Tibial artery (tissue), 4 donors: ENCODE measurements at regions not wholly inside any gene's neighbourhood (a gene's known extent, or its start where the extent isn't known, plus 50 kb on each side); places are given as distances from the start of the nearest gene placed in this dataset.

ENCODE experiments used
- DNase-seq, 2 donors: peaks; one replicate each; pipeline ENCODE4 v3.0.0-alpha.2; 2019
- H3K27ac ChIP-seq, 2 donors: fragments of 200-600 bp; sonication (generic) in 1 of 2; 1 replicate in 1 of 2; 2 replicates in 1 of 2; pipeline ENCODE4 v1.5.1; 2018 to 2019; ENCODE audit warnings: mild to moderate bottlenecking in 1 of 2
- H3K27me3 ChIP-seq, 2 donors: fragments of 200-600 bp; sonication (generic) in 1 of 2; one replicate each; pipeline versions ENCODE4 v1.5.1 to v1.6.0; 2016 to 2019
- H3K36me3 ChIP-seq, 3 donors: fragments of 200-600 bp; sonication (generic) in 2 of 3; one replicate each; pipeline ENCODE4 v1.5.1; 2016 to 2019; ENCODE audit warnings: mild to moderate bottlenecking in 2 of 3
- H3K4me1 ChIP-seq, 4 donors: fragments of 200-600 bp; sonication (generic) in 2 of 4; 1 replicate in 3 of 4; 2 replicates in 1 of 4; pipeline ENCODE4 v1.5.1; 2016 to 2019
- H3K4me3 ChIP-seq, 2 donors: fragments of 200-600 bp; sonication (generic) in 1 of 2; 1 replicate in 1 of 2; 2 replicates in 1 of 2; pipeline ENCODE4 v1.5.1; 2018 to 2019; ENCODE audit warnings: mild to moderate bottlenecking in 2 of 2
- H3K9me3 ChIP-seq, 3 donors: fragments of 200-600 bp; sonication (generic) in 1 of 3; one replicate each; pipeline ENCODE4 v1.5.1; 2016 to 2019
- intact Hi-C: fragments of 100-400 bp; cut with DNase I; formaldehyde crosslinking; loops from one replicate; pipeline ENCODE4 v1.15.0; 2023; ENCODE audit warnings: low total_unique reads
- TF ChIP-seq, protein P1 (sequence below), 2 experiments: fragments of 200-600 bp in 1 of 2; fragments of 450-650 bp in 1 of 2; IDR thresholded peaks; one replicate each; pipeline ENCODE4 v1.5.1; 2017 to 2019; ENCODE audit warnings: antibody characterized with exemption in 2 of 2, mild to moderate bottlenecking in 1 of 2, moderate library complexity in 1 of 2

DNA sequence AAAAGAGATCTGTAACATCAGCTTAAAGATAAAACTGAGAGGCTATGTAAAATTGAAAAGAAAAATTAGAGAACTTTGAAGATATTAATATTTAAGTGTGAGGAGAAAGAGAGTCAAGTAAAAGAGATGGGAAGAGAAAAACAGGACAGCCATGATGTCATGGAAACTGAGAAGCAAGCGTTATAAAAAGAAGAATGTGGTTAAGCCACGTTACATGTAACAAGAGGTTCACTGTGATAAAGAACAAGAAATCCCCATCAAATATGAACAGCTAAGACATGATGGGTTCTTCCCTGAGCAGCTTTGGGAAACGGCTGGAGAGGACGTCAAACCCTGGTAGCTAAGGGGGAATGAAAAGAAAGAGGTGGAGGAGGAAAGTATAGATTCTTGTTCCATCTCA lies 1269.3 kb upstream of the TENM3 start:
- intact Hi-C loops: no loop called here

DNA sequence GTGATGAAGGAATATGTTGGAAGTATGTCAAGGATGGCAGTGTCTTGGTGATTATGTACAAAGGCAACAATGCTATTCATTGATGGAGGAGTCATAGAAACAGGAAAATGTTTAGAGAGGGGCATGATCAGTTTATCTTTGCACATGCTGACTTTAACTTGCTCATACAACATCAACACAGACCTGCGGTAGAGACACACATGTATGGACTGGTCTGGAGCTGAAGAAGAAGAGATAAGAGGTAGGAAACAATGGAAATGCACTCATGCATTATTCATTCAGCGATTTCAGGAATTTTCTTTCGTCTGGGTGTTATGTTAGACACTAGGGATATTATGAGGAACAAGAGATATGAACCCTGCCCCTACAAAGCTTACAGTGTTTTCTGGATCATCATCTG lies 1252.3 kb upstream of the TENM3 start:
- Histone ChIP-seq H3K36me3 (no peaks in the 10 kb centered on the region), H3K4me3 (no peak overlapping the region), H3K4me1 (no peaks in the 10 kb centered on the region), H3K27ac (no peak overlapping the region), H3K27me3 (no peaks in the 10 kb centered on the region), H3K9me3 (peaks cover 0 to 8% (median 0%) of the 10 kb centered on the region in 3 donors)
- TF ChIP-seq, protein P1, sequence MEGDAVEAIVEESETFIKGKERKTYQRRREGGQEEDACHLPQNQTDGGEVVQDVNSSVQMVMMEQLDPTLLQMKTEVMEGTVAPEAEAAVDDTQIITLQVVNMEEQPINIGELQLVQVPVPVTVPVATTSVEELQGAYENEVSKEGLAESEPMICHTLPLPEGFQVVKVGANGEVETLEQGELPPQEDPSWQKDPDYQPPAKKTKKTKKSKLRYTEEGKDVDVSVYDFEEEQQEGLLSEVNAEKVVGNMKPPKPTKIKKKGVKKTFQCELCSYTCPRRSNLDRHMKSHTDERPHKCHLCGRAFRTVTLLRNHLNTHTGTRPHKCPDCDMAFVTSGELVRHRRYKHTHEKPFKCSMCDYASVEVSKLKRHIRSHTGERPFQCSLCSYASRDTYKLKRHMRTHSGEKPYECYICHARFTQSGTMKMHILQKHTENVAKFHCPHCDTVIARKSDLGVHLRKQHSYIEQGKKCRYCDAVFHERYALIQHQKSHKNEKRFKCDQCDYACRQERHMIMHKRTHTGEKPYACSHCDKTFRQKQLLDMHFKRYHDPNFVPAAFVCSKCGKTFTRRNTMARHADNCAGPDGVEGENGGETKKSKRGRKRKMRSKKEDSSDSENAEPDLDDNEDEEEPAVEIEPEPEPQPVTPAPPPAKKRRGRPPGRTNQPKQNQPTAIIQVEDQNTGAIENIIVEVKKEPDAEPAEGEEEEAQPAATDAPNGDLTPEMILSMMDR (IDR thresholded peaks at IDR 0.05): no peak
- intact Hi-C loops: no loop called here
- DNase-seq: no peak

More for the DNA sequence above, 1269.3 kb upstream of the TENM3 start:
- TF ChIP-seq, protein P1 (IDR thresholded peaks at IDR 0.05): no peak
- no peak overlapping the region for H3K4me3 ChIP-seq
- H3K27me3 ChIP-seq: no peaks in the 10 kb centered on the region
- DNase-seq: no peak
- no peaks in the 10 kb centered on the region for H3K36me3 ChIP-seq
- no peaks in the 10 kb centered on the region for H3K9me3 ChIP-seq
- H3K27ac ChIP-seq: no peak overlapping the region
- H3K4me1 ChIP-seq: no peaks in the 10 kb centered on the region

DNA sequence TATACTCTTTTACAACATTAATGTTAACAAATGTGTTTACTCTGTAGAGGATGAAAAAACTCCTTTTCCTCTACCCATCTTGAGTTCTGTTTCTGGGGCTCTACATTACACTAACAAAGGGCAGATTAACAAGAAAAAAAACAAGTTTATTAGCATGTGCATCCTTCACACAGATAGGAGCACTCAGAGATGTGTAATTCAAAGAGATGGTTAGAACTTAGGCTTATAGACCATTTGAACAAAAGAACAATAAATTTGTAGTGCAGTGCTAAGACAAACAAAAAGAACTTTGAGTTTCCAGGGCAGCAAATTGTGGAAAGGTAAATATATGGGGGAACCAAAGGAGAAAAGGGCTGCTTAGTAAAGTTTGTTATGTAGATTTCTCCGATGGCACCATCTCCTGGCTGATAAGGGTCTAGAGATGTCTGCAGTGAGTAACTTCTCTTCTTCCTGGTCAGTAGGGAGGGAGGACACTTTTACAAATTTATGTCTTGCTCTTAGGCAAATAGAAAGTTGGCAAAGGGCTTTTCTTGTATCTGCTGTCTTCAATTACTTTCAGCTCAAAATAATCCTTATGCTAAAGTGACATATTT lies 1249.9 kb upstream of the TENM3 start:
- no peaks in the 10 kb centered on the region for H3K27me3 ChIP-seq
- no peak overlapping the region for H3K27ac ChIP-seq
- no peak overlapping the region for H3K4me3 ChIP-seq
- intact Hi-C loops: no loop called here
- H3K36me3 ChIP-seq: no peaks in the 10 kb centered on the region
- no peaks in the 10 kb centered on the region for H3K4me1 ChIP-seq
- H3K9me3 ChIP-seq: peaks cover 0 to 8% (median 0%) of the 10 kb centered on the region in 3 donors
- no peak for DNase-seq
- TF ChIP-seq, protein P1 (IDR thresholded peaks at IDR 0.05): no peak

DNA sequence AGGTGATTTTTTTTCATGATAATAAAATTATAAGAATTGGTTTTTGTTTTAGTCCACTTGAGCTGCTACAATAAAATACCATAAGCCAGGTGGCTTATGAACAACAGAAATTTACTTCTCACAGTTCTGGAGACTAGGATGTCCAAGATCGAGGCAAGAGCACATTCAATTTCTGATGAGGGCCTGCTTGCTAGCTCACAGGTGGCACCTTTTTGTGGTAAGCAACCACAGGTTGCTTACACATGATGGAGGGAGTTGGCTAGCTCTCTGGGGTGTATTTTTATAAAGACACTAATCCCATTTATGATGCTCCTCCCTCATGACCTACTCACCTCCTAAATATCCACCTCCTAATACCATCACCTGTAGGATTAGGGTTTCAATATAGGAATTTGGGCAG lies 1248.5 kb upstream of the TENM3 start:
- peaks cover 0 to 3% (median 0%) of the 10 kb centered on the region in 3 donors for H3K9me3 ChIP-seq
- no peaks in the 10 kb centered on the region for H3K4me1 ChIP-seq
- no peak overlapping the region for H3K27ac ChIP-seq
- DNase-seq: no peak
- no peaks in the 10 kb centered on the region for H3K36me3 ChIP-seq
- H3K27me3 ChIP-seq: no peaks in the 10 kb centered on the region
- no peak overlapping the region for H3K4me3 ChIP-seq
- intact Hi-C loops: no loop called here
- TF ChIP-seq, protein P1 (IDR thresholded peaks at IDR 0.05): no peak

DNA sequence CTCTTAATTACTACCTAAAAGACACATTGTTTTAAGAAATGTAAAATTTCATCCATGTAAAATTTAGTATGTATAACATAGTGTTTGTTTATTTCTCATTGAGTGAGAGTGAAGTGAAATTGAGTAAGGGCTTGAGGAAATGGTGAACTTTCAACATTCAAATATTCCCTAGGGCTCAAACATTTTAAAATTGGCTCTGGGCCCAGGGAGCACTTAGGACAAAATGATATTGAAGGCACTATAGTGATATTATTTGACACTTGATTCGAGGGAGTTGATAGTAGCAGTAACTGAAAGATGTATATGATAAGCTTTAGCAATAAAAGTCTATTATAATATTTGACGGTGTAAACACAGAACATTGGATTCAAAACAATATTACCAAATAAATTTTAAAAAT lies 1244.0 kb upstream of the TENM3 start:
- intact Hi-C loops: no loop called here
- Histone ChIP-seq H3K4me1 (no peaks in the 10 kb centered on the region), H3K27me3 (no peaks in the 10 kb centered on the region), H3K27ac (no peak overlapping the region), H3K4me3 (no peak overlapping the region), H3K36me3 (no peaks in the 10 kb centered on the region), H3K9me3 (no peaks in the 10 kb centered on the region)
- no peak for DNase-seq
- TF ChIP-seq, protein P1 (IDR thresholded peaks at IDR 0.05): no peak

DNA sequence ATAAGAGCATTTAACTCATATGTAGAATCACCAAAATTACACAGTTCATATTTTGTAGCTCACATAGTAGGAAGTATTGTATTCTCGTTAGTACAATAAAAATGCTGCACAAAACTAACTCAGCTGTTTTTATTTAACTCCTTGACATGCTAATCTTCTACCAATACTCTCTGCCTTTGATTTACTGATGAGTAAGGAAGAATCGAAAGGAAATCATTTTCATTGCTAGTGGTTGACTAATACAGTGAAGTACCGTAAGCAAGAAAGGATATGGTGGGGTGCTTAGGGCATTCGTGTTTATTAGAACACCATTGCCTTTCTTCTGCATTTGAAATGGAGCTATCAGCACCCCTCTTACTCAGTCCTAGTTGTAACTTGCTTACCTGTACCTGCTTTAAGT lies 1239.1 kb upstream of the TENM3 start:
- H3K36me3 ChIP-seq: no peaks in the 10 kb centered on the region
- DNase-seq: no peak
- peaks cover 0 to 4% (median 0%) of the 10 kb centered on the region in 4 donors for H3K4me1 ChIP-seq
- no peaks in the 10 kb centered on the region for H3K27me3 ChIP-seq
- TF ChIP-seq, protein P1 (IDR thresholded peaks at IDR 0.05): no peak
- no peaks in the 10 kb centered on the region for H3K9me3 ChIP-seq
- intact Hi-C loops: no loop called here
- no peak overlapping the region for H3K27ac ChIP-seq
- H3K4me3 ChIP-seq: no peak overlapping the region
